GM03348 (cell line): ENCODE measurements at regions not wholly inside any gene's neighbourhood (a gene's known extent, or its start where the extent isn't known, plus 50 kb on each side); places are given as distances from the start of the nearest gene placed in this dataset.

ENCODE experiments used
- DNase-seq: peaks from one replicate; pipeline ENCODE4 v3.0.0; 2012; ENCODE audit warnings: low spot score

DNA sequence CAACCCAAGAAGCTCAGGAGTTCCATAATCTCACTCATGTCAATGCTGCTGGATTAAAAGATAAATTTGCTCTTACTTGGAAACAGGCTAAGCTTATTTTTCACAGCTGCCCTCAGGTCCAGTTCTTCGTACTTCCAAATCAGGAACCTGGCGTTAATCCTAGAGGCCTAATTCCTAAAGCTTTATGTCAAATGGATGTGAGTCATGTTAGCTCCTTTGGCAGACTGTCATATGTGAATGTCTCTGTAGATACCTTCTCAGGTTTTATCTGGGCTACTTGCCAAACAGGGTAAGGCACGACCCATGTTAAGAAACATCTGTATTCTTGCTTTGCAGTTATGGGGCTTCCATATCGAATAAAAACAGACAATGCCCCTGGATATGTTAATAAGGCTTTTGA lies 504.6 kb downstream of the ALG10 start:
- no peak for DNase-seq

DNA sequence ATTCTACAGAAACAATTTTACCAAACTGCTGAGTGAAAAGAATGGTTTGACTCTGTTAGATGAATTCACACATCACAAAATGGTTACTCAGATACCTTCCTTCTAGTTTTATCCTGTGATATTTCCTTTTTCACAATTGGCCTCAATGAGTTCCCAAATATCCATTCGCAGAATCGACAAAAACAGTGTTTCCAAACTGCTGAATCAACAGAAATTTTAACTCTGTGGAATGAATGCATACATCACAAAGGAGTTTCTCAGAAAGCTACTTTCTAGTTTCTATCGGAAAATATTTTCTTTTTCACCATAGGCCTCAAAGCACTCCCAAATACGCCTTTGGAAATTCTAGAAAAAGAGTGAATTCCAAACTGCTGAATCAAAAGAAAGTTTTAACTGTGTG lies 525.0 kb downstream of the ALG10 start:
- no peak for DNase-seq

DNA sequence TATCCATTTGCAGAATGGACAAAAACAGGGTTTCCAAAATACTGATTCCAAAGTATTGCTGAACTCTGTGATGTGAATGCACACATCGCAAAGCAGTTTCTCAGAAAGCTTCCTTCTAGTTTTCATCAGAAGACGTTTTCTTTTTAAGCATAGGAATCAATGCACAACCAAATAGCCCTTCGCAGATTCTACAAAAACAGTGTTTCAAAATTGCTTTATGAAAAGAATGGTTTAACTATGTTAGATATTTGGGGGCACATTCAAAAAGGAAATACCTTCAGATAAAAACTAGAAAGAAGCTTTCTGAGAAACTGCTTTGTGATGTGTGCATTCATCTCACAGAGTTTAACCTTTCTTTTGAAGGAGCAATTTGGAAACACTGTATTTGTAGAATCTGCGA lies 569.7 kb downstream of the ALG10 start:
- DNase-seq: no peak

DNA sequence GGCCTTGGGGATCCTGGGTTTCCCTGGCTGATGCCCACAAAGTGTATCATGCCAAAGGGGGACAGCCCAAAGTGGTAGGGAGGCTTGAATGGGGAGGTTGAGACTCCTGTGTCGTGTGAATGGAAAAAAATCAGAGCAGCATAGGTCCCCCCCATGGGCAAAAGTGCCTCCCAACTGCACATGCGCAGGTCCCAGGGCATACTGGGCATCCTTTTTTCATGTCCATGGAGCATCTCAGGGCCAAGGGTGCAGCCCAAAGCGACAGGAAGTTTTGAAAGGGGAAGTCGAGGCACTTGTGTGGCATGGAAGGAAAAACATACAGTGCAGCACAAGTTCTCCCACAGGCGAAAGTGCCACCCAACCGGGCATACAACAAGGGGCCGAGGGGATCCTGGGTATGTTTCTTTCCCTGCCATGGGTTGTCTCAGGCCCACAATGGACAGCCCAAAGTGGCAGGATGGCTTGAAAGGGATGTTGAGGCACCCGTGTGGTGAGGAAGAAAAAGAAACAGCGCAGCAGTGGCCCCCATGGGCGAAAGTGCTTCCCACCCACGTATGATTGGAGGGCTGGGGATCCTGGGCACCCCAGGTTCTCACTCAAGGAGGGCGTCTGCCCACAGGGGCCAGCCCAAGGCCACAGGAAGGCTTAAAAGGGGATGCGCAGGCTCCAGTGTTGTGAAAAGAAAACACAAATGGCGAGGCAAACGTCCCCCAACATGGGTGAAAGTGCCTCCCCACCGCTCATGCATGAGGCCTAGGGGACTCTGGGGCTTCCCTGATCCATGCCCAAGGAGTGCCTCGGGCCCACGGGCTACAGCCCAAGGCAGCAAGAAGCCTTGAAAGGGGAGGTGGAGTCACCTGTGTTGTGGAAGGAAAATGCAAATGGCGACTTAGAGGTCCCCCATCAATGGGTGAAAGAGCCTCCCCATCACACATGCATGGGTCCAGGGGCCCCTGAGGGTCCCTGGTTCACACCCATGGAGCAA lies 573.7 kb downstream of the ALG10 start:
- DNase-seq: peak; percentile 3

DNA sequence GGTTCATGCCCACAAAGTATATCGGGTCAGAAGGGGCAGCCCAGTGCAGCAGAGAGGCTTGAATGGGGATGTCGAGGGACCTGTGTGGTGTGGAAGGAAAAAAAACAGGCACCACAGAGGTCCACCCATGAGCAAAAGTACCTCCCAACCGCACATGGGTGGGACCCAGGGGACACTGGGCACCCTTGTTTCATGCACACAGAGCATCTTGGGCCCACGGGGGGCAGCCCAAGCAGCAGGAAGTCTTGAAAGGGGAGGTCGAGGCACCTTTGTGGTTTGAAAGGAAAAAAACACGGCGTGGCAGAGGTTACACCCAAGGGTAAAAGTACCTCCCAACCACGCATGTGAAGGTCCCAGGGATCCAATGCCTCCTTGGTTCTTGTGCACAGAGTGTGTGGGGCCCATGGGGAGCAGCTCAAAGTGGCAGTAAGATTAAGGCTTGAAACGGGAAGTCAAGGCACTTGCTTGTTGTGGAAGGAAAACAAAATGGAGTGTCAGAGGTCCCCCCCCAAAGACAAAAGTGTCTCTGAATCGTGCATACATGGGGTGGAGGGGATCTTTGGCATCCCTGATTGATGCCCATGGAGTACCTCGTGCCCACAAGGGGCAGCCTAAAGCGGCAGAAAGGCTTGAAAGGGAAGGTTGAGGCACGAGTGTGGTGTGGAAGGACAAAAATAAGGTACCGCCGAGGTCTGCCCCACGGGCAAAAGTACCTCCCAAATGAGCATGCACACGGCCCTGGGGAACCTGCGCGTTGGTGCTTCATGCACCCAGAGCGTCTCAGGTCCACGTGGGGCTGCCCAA lies 575.5 kb downstream of the ALG10 start:
- peak; percentile 1 for DNase-seq

DNA sequence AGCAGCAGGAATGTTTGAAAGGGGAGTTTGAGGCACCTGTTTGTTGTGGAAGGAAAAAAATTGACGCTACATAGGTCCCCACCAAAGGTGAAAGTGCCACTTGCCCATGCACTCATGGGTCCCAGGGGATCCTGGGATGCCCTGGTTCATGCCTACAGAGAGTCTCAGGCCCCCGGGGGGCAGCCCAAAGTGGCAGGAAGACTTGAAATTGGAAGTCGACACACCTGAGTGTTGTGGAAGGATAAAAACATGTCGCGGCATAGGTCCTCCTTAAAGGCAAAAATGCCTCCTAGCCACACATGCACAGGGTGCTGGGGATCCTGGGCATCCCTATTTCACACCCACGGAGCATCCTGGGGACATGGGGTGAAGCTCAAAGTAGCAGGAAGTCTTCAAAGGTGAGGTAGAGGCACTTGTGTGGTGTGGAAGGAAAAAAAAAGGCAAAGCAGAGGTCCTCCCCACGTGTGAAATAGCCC lies 576.1 kb downstream of the ALG10 start:
- peak; percentile 0 for DNase-seq

DNA sequence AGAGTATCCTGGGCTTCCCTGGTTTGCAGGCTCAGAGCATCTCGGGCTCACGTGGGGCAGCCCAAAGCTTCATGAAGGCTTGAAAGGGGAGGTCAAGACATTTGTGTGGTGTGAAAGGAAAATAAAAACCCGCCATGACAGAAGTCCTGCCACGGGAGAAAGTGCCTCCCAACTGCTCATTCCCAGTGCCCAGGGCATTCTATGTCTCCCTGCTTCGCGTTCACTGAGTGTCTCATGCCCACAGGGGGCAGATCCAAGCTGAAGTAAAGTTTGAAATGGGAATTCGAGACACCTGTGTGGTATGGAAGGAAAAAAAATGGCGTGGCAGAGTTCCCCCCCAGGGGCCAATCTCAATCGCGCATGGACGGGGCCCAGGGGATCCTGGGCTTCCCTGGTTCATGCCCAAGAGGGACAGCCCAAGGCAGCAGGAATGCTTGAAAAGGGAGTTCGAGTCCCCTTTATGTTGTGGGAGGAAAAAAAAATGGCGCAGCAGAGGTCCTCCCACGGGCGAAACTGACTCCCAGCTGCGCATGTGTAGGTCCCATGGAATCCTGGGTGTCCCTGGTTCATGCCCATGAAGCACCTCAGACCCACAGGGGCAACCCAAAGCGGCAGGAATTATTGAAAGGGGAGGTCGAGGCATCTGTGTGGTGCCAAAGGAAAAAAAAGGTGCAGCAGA lies 576.7 kb downstream of the ALG10 start:
- DNase-seq: peak; percentile 1

DNA sequence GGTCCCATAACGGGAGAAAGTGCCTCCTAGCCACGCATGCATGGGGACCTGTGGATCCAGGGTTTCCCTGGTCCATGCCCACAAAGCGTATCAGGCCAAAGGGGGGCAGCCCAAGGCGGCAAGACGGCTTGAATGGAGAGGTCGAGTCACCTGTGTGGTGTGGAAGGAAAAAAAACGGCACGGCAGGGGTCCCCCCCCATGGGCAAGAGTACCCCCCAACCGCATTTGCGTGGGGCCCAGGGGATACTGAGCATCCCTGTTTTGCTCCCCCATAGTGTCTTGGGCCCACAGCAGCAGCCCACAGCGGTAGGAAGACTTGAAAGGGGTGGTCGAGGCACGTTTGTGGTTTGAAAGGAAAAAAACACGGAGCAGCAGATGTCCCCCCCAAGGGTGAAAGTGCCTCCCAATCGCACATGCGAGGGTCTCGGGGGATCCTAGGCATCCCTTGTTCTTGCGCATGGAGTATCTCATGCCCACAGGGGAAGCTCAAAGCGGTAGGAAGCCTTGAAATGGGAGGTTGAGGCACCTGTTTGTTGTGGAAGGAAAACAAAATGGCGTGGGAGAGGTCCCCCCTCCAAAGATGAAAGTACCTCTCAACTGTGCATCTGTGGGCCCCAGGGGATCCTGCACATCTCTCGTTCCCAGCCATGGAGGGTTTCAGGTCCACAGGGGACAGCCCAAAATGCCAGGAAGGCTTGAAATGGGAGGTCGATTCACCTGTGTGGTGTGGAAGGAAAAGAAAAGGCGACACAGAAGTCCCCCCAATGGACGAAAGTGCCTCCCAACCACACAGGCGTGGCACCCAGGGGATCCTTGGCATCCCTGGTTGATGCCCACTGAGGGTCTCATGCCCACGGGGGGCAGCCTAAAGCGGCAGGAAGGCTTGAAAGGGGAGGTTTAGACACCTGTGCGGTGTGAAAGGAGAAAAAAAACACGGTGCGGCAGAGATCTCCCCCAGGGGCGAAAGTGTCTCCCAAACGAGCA lies 577.5 kb downstream of the ALG10 start:
- DNase-seq: peak; percentile 1

DNA sequence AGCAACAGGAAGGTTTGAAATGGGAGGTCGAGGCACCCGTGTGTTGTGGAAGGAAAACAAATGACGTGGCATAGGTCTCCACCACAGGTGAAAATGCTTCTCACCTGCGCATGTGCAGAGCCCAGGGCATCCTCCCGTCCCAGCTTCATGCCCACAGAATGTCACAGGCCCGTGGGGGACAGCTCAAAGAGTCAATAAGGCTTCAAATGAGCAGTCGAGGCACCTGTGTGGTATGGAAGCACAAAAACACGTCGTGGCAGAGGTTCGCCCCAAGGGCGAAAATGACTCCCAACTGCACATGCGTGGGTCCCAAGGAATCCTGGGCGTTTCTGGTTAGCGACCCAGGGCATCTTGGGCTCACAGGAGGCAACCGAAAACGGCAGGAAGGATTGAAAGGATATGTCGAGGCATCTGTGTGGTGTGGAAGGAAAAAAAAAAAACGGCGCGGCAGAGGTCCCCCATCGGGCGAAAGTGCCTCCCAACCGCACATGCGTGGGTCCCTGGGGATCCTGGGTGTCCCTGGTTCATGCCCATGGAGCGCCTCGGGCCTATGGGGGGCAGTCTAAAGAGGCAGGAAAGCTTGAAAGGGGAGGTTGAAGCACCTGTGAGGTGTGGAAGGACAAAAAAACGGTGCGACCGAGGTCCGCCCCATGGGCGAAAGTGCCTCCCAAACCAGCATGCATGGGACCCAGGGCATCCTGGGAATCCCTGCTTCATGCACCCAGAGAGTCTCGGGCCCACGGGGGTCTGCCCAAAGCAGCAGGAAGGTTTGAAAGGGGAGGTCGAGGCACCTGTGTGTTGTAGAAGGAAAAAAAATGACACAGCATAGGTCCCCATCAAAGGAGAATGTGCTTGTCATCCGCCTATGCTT lies 578.5 kb downstream of the ALG10 start:
- peak; percentile 2 for DNase-seq

DNA sequence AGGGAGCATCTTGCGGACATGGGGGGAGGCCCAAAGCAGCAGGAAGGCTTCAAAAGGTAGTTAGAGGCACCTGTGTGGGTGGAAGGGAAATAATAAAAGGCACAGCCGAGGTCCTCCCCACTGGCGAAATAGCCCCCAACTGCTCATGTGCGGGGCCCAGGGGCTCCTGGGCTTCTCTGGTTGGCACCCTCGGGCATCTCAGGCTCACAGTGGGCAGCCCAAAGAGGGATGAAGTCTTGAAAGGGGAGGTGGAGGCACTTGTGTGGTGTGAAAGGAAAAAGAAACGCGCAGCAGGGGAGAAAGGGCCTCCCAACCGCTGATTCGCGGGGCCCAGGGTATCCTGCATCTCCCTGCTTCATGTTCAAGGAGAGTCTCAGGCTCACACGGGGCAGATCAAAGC lies 579.4 kb downstream of the ALG10 start:
- peak; percentile 1 for DNase-seq

DNA sequence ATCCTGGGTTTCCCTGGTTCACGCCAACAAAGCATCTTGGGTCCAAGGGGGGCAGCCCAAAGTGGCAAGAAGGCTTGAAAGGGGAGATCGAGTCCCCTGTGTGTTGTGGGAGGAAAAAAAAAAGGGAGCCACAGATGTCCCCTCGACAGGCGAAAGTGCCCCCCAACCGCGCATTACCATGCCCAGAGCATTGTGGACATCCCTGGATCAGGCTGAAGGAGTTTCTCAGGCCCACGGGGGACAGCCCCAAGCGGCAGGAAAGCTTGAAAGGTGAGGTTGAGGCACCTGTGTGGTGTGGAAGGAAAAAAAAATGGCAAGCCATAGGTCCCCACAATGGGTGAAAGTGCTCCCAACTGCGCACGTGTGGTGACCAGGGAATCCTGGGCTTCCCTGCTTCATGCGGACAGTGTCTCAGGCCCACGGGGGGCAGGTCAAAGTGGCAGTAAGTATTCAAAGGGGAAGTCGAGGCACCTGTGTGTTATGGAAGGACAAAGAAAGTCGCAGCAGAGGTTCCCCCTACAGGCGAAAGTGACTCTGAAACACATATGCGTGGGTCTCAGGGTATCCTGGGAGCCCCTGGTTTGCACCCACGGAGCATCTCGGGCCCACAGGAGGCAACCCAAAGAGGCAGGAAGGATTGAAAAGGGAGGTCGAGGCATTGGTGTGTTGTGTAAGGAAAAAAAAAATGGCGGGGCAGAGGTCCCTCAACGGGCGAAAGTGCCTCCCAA lies 580.1 kb downstream of the ALG10 start:
- peak; percentile 1 for DNase-seq

DNA sequence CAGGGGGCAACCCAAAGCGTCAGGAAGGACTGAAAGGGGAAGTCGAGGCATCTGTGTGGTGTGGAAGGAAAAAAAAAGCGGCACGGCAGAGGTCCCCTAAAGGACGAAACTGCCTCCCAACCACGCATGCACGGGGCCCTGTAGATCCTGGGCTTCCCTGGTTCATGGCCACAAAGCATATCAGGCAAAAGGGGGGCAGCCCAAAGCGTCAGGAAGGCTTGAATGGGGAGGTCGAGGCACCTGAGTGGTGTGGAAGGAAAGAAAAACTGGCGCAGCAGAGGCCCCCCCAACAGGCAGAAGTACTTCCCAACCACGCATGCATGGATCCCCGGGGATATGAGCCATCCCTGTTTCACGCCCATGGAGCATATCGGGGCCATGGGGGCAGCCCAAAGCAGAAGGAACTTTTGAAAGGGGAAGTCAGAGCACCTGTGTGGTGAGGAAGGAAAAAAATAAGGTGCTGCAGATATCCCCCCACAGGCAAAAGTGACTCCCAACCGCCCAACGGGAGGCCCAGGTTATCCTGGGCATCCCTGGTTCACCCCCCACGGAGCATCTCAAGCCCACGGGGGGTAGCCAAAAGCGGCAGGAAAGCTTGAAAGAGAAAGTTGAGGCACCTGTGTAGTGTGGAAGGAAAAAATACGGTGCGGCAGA lies 581.2 kb downstream of the ALG10 start:
- DNase-seq: peak; percentile 2

DNA sequence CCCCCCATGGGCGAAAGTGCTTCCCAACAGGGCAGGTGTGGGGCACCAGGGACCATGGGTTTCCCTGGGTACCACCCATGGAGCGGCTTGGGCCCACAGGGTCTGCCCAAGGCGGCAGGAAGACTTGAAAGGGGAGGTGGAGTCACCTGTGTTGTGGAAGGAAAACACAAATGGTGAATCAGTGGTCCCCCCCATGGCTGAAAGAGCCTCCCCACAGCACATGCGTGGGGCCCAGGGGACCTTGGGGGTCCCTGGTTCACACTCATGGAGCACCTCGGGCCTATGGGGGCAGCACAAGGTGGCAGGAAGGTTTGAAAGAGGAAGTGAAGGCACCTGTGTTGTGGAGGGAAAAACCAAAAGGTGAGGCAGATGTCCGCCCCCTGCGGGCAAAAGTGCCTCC lies 581.9 kb downstream of the ALG10 start:
- DNase-seq: no peak

DNA sequence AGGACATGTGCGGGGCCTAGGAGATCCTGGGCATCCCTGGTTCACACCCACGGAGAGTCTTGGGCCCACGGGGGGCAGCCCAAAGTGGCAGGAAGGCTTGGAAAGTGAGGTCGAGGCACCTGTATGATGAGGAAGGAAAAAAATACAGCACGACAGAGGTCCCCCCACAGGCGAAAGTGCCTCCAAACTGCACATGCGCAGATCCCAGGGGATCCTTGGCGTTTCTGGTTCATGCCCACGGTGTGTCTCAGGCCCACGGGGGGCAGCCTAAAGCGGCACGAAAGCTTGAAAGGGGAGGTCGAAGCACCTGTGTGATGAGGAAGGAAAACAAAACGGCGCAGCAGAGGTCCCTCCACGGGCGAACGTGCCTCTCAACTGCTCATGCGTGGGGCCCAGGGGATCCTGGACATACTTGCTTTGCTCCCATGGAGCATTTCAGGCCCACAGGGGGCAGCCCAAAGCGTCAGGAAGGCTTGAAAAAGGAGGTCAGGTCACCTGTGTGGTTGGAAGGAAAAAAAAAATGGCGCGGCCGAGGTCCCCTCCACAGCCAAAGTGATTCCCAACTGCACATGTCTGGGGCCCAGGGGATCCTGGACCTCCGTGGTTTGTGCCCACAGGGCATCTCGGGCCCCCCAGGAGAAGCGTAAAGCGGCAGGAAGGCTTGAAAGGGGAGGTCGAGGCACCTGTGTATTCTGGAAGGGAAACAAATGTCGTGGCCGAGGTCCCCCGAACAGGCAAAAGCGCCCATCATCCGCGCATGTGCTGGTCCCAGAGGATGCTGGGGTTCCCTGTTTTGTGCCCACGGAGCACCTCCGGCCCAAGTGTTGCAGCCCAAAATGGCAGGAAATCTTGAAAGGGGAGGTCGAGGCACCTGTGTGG lies 582.6 kb downstream of the ALG10 start:
- DNase-seq: no peak

DNA sequence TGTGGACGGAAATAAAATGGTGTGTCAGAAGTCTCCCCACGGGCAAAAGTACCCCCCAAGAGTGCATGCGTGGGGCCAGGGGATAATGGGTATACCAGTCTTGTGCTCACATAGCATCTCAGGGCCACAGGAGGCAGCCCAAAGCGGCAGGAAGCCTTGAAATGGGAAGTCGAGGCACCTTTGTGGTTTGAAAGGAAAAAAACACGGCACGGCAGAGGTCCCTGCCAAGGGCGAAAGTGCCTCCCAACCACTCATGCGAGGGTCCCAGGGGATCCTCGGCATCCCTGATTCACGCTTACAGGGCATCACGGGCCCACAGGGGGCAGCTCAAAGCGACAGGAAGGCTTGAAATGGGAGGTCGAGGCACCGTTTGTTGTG lies 583.2 kb downstream of the ALG10 start:
- DNase-seq: peak; percentile 1

DNA sequence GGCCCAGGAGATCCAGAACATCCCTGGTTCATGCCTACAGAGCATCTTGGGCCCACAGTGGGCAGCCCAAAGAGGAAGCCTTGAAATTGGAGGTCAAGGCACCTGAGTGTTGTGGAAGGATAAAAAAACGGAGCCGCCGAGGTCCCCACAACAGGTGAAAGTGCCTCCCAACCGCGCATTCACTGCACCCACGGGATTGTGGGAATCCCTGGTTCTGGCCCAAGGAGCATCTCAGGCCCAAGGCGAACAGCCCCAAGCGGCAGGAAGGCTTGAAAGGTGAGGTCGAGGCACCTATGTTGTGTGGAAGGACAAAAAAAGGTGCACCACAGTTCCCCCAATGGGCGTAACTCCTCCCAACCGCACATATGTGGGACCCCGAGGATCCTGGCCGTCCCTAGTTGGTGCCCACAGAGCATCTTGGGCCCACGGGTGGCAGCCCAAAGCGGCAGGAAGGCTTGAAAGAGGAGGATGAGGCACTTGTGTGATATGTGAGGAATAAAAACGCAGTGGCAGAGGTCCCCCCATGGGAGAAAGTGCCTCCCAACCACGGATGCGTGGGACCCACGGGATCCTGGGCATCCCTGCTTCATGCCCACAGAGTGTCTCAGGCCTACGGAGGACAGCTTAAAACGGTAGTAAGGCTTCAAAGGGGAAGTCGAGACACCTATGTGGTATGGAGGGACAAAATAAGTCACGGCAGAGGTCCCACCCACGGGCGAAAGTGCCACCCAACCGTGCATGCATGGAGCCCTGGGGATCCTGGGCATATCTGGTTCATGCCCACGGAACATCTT lies 583.9 kb downstream of the ALG10 start:
- DNase-seq: no peak
